ENCODE measurements at regions not wholly inside any gene's neighbourhood (a gene's known extent, or its start where the extent isn't known, plus 50 kb on each side); places are given as distances from the start of the nearest gene placed in this dataset.

GRCh38 chr6:105514306-105514705 lies 111.4 kb upstream of the PREP start:
- no peak for TF ChIP-seq CTCF (conservative IDR thresholded peaks at IDR 0.05)
- TF ChIP-seq EZH2 (IDR thresholded peaks at IDR 0.05; ENCODE audit: low read depth), result no peak

Data from PC-9 (cell line).